ENCODE measurements at regions not wholly inside any gene's neighbourhood (a gene's known extent, or its start where the extent isn't known, plus 50 kb on each side); places are given as distances from the start of the nearest gene placed in this dataset.

DNA sequence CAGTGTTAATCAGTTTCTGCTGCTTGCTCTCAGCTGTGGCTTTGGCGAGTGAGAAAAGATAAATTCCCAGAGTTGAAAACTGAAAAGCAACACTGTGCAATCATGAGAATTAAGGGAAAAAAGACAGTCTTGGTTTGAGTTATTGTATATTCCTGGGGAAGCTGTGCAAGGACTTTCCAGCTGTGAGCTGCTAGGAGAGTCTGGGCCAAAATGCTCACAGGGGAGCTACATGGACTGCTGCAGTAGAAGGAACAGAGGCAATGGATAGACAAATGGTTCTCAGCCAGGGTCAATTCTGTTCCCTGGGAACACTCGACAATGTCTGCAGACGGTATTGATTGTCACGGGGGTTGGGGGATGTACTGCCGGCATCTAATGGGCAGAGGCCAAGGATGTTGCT, 102.0 kb upstream of the ADAMTS18 start:
- no peak for DNase-seq (ENCODE audit: extremely low read depth, low read depth)
- no peak overlapping the region for H3K4me3 ChIP-seq (replicated peaks; ENCODE audit: low read depth, low read length)
- TF ChIP-seq, protein P1, sequence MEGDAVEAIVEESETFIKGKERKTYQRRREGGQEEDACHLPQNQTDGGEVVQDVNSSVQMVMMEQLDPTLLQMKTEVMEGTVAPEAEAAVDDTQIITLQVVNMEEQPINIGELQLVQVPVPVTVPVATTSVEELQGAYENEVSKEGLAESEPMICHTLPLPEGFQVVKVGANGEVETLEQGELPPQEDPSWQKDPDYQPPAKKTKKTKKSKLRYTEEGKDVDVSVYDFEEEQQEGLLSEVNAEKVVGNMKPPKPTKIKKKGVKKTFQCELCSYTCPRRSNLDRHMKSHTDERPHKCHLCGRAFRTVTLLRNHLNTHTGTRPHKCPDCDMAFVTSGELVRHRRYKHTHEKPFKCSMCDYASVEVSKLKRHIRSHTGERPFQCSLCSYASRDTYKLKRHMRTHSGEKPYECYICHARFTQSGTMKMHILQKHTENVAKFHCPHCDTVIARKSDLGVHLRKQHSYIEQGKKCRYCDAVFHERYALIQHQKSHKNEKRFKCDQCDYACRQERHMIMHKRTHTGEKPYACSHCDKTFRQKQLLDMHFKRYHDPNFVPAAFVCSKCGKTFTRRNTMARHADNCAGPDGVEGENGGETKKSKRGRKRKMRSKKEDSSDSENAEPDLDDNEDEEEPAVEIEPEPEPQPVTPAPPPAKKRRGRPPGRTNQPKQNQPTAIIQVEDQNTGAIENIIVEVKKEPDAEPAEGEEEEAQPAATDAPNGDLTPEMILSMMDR (IDR thresholded peaks at IDR 0.05; ENCODE audit: low read depth, low read length, missing control alignments) = no peak

DNA sequence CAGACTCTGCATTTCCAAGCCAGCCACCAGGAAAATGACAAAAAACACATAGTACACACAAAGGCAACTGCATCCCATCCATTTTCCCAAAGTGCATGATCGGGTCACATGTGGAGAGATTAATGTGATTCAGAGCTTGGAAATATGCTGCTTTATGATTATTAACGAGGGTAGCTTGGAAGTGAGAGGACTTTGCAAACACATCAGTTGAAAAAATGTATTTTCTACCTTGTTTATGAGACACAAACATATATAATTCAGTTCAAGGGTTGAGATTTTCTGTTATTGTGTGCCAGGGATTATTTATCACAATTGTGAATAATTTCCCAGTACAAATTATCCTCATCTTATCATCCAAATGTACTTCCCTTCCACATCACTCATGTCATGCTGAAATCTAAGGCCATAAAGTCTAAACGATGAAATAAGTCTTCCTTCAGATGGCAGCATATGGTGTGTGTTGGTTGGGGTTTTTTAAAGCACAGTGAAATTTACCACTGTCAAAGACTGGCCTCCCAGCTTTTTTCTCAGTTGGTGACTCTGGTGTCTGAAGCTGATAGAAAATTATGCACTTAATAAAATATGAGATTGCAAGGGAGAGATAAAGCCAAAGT, 104.7 kb upstream of the ADAMTS18 start:
- no peak overlapping the region for H3K4me3 ChIP-seq (replicated peaks; ENCODE audit: low read depth, low read length)
- DNase-seq (ENCODE audit: extremely low read depth, low read depth) = no peak
- TF ChIP-seq, protein P1 (IDR thresholded peaks at IDR 0.05; ENCODE audit: low read depth, low read length, missing control alignments) = no peak

DNA sequence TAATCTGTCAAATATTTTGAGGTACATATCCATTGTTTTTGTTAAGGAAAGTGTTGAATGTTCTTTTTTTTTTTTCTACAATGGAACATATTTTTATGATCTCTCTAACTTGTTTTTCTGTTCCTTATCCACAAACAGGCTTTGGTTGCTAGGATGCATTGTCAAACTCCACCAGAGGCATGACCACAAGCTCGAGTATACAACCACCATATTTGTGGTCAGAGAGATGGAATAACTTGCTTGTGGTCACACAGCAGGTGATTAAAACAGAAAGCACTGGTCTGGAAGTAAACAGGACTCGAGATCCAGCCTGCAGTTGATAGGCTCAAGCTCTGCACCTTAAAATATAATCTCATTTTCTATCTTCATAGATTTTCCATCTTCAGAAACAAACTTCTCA, 105.8 kb upstream of the ADAMTS18 start:
- TF ChIP-seq, protein P1 (IDR thresholded peaks at IDR 0.05; ENCODE audit: low read depth, low read length, missing control alignments) = no peak
- no peak for DNase-seq (ENCODE audit: extremely low read depth, low read depth)
- no peak overlapping the region for H3K4me3 ChIP-seq (replicated peaks; ENCODE audit: low read depth, low read length)

DNA sequence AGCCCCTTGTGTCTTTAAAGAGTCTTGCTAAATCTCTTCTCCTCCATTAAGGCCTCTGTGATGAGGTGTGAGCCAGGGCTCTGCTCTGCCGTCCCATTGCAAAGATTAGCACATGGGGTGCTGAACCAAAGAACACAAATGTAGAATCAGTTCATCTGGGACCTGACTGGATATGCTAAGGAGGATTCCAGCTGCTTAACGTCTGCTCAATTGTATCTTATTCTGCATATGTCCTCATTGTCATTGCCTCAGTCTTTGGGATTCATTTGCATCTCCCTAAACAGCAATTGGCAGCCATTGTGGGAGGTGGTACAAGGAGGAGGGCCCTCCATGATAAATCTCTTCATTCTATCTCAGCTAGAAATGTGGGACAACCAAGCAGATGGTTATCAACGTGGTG, 106.3 kb upstream of the ADAMTS18 start:
- TF ChIP-seq, protein P1 (IDR thresholded peaks at IDR 0.05; ENCODE audit: low read depth, low read length, missing control alignments) = no peak
- DNase-seq (ENCODE audit: extremely low read depth, low read depth) = no peak
- no peak overlapping the region for H3K4me3 ChIP-seq (replicated peaks; ENCODE audit: low read depth, low read length)

DNA sequence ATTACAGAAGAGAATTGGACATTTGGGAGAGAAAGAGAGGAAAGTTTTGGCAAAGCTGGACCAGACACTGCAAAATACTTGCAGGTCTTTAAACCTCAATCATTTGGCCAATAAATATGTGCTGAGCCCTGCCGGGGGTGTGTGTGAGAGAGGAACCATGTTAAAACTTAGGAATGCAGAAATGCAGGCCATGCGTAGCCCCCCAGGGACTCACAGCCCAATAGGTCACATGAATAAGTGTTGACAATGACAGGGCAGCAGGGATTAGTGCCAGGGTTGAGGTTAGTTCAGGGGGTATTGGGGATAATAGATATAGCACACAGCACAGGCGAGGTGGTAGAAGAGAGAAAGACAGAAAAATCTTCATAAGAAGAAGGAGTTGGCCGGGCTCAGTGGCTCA, 113.3 kb upstream of the ADAMTS18 start:
- no peak overlapping the region for H3K4me3 ChIP-seq (replicated peaks; ENCODE audit: low read depth, low read length)
- no peak for DNase-seq (ENCODE audit: extremely low read depth, low read depth)
- TF ChIP-seq, protein P1 (IDR thresholded peaks at IDR 0.05; ENCODE audit: low read depth, low read length, missing control alignments) = no peak

DNA sequence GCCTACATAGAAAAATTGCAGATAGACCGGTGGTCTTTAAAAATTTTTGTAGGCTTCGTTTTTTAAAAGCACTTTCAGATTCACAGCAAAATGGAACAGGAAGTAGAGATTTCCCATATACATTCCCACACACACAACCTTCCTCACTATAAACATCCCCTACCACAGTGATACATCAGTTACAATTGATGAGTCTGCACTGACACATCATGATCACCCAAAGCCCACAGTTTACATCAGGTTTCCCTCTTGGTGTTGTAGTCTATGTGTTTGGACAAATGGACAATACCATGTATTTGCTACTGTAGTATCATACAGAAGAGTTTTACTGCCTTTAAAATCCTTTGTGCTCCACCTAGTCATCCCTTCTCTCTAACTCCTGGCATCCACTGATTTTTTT, 113.9 kb upstream of the ADAMTS18 start:
- TF ChIP-seq, protein P1 (IDR thresholded peaks at IDR 0.05; ENCODE audit: low read depth, low read length, missing control alignments) = no peak
- DNase-seq (ENCODE audit: extremely low read depth, low read depth) = no peak
- no peak overlapping the region for H3K4me3 ChIP-seq (replicated peaks; ENCODE audit: low read depth, low read length)

DNA sequence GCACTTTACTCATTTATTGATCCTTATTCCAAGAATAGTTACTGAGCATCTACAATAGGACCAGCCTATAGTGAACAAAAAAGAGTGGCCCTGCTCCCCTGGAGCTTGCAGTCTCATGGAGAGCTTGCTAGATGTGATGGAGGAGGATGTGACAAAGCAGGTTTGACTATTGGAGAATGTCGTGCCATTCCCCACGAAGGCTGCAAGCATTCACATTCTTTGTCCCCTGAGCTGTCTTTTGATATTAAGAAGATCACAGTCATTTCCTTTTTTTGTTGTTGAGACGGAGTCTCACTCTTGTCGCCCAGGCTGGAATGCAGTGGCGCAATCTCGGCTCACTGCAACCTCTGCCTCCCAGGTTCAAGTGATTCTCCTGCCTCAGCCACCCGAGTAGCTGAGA, 115.0 kb upstream of the ADAMTS18 start:
- no peak for DNase-seq (ENCODE audit: extremely low read depth, low read depth)
- no peak overlapping the region for H3K4me3 ChIP-seq (replicated peaks; ENCODE audit: low read depth, low read length)
- TF ChIP-seq, protein P1 (IDR thresholded peaks at IDR 0.05; ENCODE audit: low read depth, low read length, missing control alignments) = no peak

All from HFF-Myc (cell line).